ENCODE measurements at regions not wholly inside any gene's neighbourhood (a gene's known extent, or its start where the extent isn't known, plus 50 kb on each side); places are given as distances from the start of the nearest gene placed in this dataset.

DNA sequence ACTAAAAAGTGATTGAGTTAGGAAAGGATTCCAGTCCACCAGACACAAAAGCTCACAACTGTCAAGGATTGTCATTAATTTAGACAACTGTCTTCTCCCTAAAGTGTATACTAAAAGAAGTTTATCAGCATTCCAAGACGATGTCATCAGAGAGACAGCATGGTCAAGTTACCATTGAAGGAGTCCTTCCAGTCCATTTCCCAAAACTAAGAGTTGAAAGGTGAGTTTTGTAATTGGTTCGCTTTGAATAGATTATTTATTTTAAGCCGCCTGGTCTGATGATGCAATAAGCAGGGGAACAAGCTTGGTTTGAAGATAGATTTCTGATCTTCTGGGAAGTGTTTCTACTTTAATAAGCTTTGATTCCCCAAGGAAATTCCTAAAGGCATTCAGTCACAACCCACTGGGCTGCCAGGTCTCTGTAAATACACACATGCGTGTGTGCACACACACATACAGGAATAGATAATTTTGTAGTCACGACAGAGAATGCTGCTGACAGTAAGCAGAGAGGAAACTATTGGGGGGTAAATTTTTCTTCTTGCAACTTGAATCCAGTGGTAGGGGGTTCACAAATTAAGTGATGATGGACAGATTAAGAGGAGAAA is 234.8 kb downstream of the PIK3R1 start:
- no peak for TF ChIP-seq POLR2A (IDR thresholded peaks at IDR 0.05)
- TF ChIP-seq, protein P1, sequence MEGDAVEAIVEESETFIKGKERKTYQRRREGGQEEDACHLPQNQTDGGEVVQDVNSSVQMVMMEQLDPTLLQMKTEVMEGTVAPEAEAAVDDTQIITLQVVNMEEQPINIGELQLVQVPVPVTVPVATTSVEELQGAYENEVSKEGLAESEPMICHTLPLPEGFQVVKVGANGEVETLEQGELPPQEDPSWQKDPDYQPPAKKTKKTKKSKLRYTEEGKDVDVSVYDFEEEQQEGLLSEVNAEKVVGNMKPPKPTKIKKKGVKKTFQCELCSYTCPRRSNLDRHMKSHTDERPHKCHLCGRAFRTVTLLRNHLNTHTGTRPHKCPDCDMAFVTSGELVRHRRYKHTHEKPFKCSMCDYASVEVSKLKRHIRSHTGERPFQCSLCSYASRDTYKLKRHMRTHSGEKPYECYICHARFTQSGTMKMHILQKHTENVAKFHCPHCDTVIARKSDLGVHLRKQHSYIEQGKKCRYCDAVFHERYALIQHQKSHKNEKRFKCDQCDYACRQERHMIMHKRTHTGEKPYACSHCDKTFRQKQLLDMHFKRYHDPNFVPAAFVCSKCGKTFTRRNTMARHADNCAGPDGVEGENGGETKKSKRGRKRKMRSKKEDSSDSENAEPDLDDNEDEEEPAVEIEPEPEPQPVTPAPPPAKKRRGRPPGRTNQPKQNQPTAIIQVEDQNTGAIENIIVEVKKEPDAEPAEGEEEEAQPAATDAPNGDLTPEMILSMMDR (IDR thresholded peaks at IDR 0.05): no peak
- intact Hi-C loops (cut with DNase I; ENCODE audit: low total_unique reads): loop anchor here (10.0 kb wide), 1 partner anchor 166 kb away; no protein-coding TSS in a partner anchor
- H3K4me3 ChIP-seq (ENCODE audit: low read depth, poor library complexity, severe bottlenecking): no peak overlapping the region
- DNase-seq (ENCODE audit: low spot score in 2 of 2): no peak
- WGBS, 2 donors: 68 to 70% methylated on average over 5 of the region's 5 CpGs

DNA sequence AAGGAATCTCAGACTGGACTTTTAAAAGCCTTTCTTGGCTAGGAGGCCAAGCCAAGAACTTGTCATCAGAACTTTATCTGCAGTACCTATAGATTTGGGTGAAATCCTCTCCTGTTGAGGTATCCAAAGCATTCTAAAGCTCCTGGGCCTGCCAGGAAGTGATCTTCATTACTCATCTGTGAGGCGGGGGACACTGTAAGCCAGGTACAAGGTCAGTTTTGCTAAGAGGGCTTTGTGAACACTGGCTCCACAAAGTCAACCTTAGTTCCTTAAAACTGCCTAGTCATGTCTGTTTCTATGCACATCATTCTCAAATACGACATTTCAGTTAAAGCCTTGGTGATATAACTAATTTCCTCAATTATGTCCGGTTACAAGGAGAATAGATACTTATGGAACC is 236.7 kb downstream of the PIK3R1 start:
- intact Hi-C loops (cut with DNase I; ENCODE audit: low total_unique reads): loop anchor here (10.0 kb wide), 1 partner anchor 167 kb away; no protein-coding TSS in a partner anchor
- TF ChIP-seq, protein P1 (IDR thresholded peaks at IDR 0.05): no peak
- TF ChIP-seq POLR2A (IDR thresholded peaks at IDR 0.05): no peak
- no peak overlapping the region for H3K4me3 ChIP-seq (ENCODE audit: low read depth, poor library complexity, severe bottlenecking)
- no peak for DNase-seq (ENCODE audit: low spot score in 2 of 2)
- WGBS, 2 donors: 91 to 96% methylated on average over 3 of the region's 3 CpGs

DNA sequence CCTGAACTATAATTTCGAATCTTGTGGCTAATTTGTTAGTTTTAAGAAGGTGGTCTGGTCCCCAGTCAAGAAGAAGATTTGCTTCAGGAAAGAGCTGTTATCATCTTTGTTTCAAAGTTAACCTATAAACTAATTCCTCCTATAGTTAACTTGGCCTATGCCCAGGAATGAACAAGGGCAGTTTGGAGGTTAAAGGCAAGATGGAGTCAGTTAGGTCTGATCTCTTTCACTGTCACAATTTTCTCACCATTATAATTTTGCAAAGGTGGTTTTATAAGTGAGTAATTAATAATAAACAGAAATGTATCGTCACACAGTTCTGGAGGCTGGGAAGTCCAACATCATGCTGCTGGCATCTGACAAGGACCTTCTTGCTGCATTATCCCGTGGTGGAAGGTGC is 238.6 kb downstream of the PIK3R1 start:
- DNase-seq (ENCODE audit: low spot score in 2 of 2): no peak
- 93 to 96% methylated on average over 3 of the region's 3 CpGs for WGBS, 2 donors
- TF ChIP-seq, protein P1 (IDR thresholded peaks at IDR 0.05): no peak
- no peak for TF ChIP-seq POLR2A (IDR thresholded peaks at IDR 0.05)
- H3K4me3 ChIP-seq (ENCODE audit: low read depth, poor library complexity, severe bottlenecking): no peak overlapping the region
- intact Hi-C loops (cut with DNase I; ENCODE audit: low total_unique reads): loop anchor here (10.0 kb wide), 1 partner anchor 169 kb away; no protein-coding TSS in a partner anchor

DNA sequence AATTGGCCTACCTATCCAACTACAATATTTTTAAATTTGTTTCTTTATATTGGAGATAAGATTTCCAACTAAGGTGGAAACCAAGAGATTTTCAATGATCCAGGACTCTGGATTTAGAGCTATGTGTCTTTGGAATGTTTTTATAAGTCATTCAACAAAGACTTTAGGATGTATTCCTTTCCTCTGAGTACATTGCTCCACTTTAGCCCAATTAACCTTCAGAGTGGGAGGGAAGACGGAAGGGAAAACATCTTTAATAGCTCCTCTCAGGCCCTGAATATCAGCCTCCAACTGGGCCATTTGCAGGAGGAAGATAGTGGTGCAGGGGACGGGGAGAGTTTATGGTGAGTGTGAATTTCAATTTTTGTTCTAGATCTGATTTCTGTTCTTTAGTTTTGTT is 239.2 kb downstream of the PIK3R1 start:
- 95 to 96% methylated on average over 2 of the region's 2 CpGs for WGBS, 2 donors
- no peak for TF ChIP-seq POLR2A (IDR thresholded peaks at IDR 0.05)
- TF ChIP-seq, protein P1 (IDR thresholded peaks at IDR 0.05): no peak
- no peak overlapping the region for H3K4me3 ChIP-seq (ENCODE audit: low read depth, poor library complexity, severe bottlenecking)
- no peak for DNase-seq (ENCODE audit: low spot score in 2 of 2)
- intact Hi-C loops (cut with DNase I; ENCODE audit: low total_unique reads): loop anchor here (5.0 to 10.0 kb wide), 2 partner anchors 170 to 373 kb away; no protein-coding TSS in a partner anchor

DNA sequence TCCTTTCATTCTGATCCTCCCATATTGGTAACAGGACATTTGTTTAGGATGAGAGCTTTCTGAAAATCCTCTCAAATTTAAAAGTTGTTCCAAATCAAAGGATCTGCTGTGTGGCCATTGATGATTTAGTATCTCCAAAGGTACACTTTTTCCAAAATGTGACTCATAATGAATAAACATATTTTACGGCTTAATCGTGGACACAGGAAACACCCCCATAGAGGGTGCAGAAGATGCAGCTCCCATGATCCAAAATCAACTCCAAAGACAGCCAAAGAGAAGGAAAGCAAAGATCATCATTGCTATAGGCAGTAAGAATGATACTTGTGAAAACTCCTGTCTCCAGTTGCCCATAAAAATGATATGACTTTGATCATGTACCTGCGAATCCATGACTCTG is 239.7 kb downstream of the PIK3R1 start:
- intact Hi-C loops (cut with DNase I; ENCODE audit: low total_unique reads): loop anchor here (5.0 to 10.0 kb wide), 2 partner anchors 170 to 372 kb away; no protein-coding TSS in a partner anchor
- 71 to 86% methylated on average over 3 of the region's 3 CpGs for WGBS, 2 donors
- no peak for TF ChIP-seq POLR2A (IDR thresholded peaks at IDR 0.05)
- TF ChIP-seq, protein P1 (IDR thresholded peaks at IDR 0.05): no peak
- no peak for DNase-seq (ENCODE audit: low spot score in 2 of 2)
- no peak overlapping the region for H3K4me3 ChIP-seq (ENCODE audit: low read depth, poor library complexity, severe bottlenecking)

All from lower leg skin (tissue), 4 donors.